ENCODE measurements at regions not wholly inside any gene's neighbourhood (a gene's known extent, or its start where the extent isn't known, plus 50 kb on each side); places are given as distances from the start of the nearest gene placed in this dataset.

DNA sequence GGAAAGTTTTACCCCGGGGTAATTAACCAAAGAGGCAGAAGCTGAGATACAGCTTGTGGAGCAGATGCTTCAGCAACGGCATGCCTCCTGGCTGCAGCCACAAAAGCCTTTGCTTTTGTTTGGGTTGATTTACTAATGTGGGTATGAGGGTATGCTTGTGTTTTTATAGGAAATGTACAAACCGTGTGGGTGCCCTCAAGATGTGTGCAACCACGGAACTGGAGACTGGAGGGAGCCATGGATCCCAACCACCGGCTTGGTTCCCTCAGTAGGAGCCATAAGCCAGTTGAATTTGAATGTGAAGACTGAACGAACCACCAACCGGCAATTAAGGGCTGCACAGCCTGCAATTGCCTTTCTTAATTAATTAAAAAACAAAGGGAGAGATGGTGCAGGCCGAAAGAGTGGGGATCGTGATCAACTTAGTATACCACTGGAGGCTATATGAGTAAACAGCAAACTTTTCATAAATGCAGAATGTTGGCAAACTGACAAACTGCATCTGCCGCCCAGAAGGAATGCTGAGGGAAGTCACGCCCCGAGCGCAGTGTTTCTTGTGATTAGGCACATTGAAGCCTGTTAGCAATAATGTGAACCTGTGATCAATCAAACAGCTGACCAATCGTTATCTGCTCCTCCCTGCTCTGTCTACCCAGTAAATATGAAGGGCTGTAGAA, 104.1 kb downstream of the DISP1 start:
- no peak for DNase-seq (ENCODE audit: extremely low spot score, unreplicated experiment)
- H3K27ac Mint-ChIP-seq = no peak overlapping the region
- no peak for TF ChIP-seq CTCF (conservative IDR thresholded peaks at IDR 0.05)
- peaks cover 17% of the 10 kb centered on the region for H3K36me3 Mint-ChIP-seq
- peaks cover 18% of the 10 kb centered on the region for H3K9me3 Mint-ChIP-seq
- H3K4me1 Mint-ChIP-seq (ENCODE audit: unreplicated experiment) = no peaks in the 10 kb centered on the region
- H3K4me3 Mint-ChIP-seq = no peak overlapping the region
- no peaks in the 10 kb centered on the region for H3K27me3 Mint-ChIP-seq

- Mint-ChIP-seq H3K4me3 (no peak overlapping the region), H3K27me3 (no peaks in the 10 kb centered on the region)
- no peak for TF ChIP-seq CTCF (conservative IDR thresholded peaks at IDR 0.05)
Measured at GRCh38 chr1:222919478-222919865, 104.6 kb downstream of the DISP1 start.

GRCh38 chr1:222920169-222920568, 105.3 kb downstream of the DISP1 start:
- H3K4me3 Mint-ChIP-seq = no peak overlapping the region
- H3K27me3 Mint-ChIP-seq = no peaks in the 10 kb centered on the region
- H3K4me1 Mint-ChIP-seq (ENCODE audit: unreplicated experiment) = no peaks in the 10 kb centered on the region
- DNase-seq (ENCODE audit: extremely low spot score, unreplicated experiment) = no peak
- H3K36me3 Mint-ChIP-seq = peaks cover 16% of the 10 kb centered on the region
- peaks cover 17% of the 10 kb centered on the region for H3K9me3 Mint-ChIP-seq
- H3K27ac Mint-ChIP-seq = no peak overlapping the region
- no peak for TF ChIP-seq CTCF (conservative IDR thresholded peaks at IDR 0.05)

More at GRCh38 chr1:222919478-222919865, 104.6 kb downstream of the DISP1 start:
- no peak for DNase-seq (ENCODE audit: extremely low spot score, unreplicated experiment)
- H3K27ac Mint-ChIP-seq = no peak overlapping the region
- peaks cover 17% of the 10 kb centered on the region for H3K36me3 Mint-ChIP-seq
- no peaks in the 10 kb centered on the region for H3K4me1 Mint-ChIP-seq (ENCODE audit: unreplicated experiment)
- peaks cover 18% of the 10 kb centered on the region for H3K9me3 Mint-ChIP-seq

DNA sequence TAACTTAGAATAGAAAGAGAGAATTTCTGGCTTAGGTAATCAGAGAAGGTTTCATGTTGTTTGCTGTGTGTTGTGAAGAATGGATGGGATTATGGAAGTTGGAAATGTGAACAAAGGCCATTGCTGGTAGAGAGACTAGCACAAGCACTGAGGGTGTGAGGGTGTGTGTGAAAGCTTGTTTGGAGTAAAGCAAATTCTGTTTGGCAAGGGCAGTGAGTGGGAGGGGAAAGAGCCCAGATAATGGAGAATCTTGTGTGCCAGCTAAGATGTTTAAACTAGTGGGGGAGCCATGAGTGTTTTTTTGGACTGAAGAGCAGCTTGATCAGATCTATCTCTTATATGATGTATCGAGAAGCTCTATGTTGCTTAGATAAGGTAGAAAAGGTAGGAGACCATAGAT, 107.1 kb downstream of the DISP1 start:
- H3K4me3 Mint-ChIP-seq = no peak overlapping the region
- H3K27ac Mint-ChIP-seq = no peak overlapping the region
- H3K27me3 Mint-ChIP-seq = no peaks in the 10 kb centered on the region
- peaks cover 10% of the 10 kb centered on the region for H3K36me3 Mint-ChIP-seq
- TF ChIP-seq CTCF (conservative IDR thresholded peaks at IDR 0.05) = no peak
- DNase-seq (ENCODE audit: extremely low spot score, unreplicated experiment) = no peak
- peaks cover 11% of the 10 kb centered on the region for H3K9me3 Mint-ChIP-seq
- no peaks in the 10 kb centered on the region for H3K4me1 Mint-ChIP-seq (ENCODE audit: unreplicated experiment)

DNA sequence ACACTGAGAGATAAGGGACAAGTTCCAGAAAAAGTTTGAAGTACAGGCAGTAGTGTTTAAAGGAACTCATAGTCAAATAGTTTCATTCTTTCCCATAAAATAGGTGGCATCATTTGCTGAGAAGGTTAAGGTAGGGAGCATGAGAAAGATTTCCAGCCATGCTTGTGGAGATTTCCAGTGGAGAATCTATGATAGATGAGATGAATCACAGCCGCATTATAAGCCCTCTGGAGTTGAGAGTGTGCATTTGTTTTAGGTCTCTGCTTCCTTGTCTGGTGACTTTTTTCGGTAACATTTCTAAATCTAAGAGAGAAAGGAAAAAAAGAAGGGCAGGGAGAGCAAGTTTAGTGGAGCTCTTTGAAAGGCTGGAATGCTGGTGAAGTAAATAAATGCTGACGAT, 108.7 kb downstream of the DISP1 start:
- peaks cover under 1% of the 10 kb centered on the region for H3K9me3 Mint-ChIP-seq
- peaks cover 8% of the 10 kb centered on the region for H3K4me1 Mint-ChIP-seq (ENCODE audit: unreplicated experiment)
- no peak overlapping the region for H3K27ac Mint-ChIP-seq
- peak; percentile 23 for TF ChIP-seq CTCF (conservative IDR thresholded peaks at IDR 0.05)
- H3K36me3 Mint-ChIP-seq = peaks cover under 1% of the 10 kb centered on the region
- no peak overlapping the region for H3K4me3 Mint-ChIP-seq
- DNase-seq (ENCODE audit: extremely low spot score, unreplicated experiment) = no peak
- no peaks in the 10 kb centered on the region for H3K27me3 Mint-ChIP-seq

All from type B pancreatic cell (in vitro differentiated cells).